ELF-1 (cell line): ENCODE measurements at regions not wholly inside any gene's neighbourhood (a gene's known extent, or its start where the extent isn't known, plus 50 kb on each side); places are given as distances from the start of the nearest gene placed in this dataset.
"Not testable (repeated sequence)": the region's sequence is repeated elsewhere in the genome, so short reads cannot be mapped to it uniquely, and the experiment has no call there.

Source experiments
- DNase-seq: peaks from one replicate; pipeline ENCODE4 v3.0.0-alpha.2; 2016; ENCODE audit warnings: low read depth, low spot score

- DNase-seq: no peak
These were observed 1403.0 kb upstream of the C9orf72 start for GRCh38 chr9:28976250-28976649.

DNA sequence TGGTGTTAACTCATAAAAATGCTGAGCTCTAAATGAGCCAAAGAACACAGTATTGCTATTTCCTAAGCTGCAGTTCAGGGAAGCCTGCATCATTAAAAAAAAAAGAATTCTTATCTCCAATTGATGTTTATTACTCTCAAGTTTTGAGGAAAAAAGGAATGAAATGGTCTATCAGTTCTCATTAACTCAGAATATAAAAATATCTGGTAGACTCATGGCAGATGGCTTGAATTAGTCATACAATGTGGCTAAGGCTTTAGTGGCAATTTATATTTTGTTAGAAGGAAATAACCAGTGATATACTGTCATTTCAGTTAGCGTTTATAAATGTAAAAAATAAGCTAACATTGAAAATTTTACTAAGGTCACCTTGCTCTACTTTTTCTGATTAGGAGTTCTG lies 1403.4 kb upstream of the C9orf72 start:
- DNase-seq: no peak

- DNase-seq: no peak
These were observed 1407.8 kb upstream of the C9orf72 start for GRCh38 chr9:28981129-28981528.

GRCh38 chr9:28981711-28982110 lies 1408.4 kb upstream of the C9orf72 start:
- no peak for DNase-seq

- DNase-seq: no peak
These were observed 1410.7 kb upstream of the C9orf72 start for GRCh38 chr9:28984016-28984415.

- not testable (repeated sequence) for DNase-seq
These were observed 1416.7 kb upstream of the C9orf72 start for GRCh38 chr9:28990009-28990408.

GRCh38 chr9:28999057-28999456 lies 1425.8 kb upstream of the C9orf72 start:
- DNase-seq: no peak

DNA sequence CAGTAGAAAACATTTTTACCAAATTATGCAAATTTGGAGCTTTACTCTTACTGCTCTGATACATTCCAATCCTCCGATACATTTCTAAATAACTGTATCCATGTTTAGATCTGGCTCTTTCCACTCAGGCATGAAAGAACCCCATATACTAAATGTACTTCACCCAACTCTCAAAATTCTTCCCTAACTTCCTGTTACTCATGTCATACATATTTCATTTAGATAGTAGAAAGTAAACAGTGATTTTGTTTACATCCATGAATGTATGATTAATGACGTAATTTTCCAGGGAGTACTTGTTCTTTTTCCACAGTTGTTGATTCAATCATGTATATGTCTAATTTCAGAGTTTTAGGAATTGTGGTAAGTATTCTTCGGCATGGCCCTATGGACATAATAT lies 1426.5 kb upstream of the C9orf72 start:
- DNase-seq: no peak

DNA sequence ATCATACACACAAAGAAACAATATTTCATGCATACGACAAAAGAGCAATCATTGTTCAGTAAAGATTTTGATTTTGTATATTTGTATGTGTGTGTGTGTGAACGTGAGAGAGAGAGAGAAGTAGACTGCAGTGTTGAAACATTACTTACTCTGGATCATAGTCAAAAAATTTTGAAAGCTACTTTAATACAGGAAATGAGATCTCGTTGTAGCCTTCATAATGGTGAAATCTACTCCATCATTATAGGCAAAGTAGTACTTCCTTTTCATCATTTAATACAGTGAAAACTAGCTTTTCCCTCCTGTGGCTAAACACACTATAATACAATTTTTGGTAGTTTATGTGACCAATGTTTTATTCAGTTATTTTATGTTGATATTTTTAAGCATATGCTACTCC lies 1427.7 kb upstream of the C9orf72 start:
- DNase-seq: no peak

DNA sequence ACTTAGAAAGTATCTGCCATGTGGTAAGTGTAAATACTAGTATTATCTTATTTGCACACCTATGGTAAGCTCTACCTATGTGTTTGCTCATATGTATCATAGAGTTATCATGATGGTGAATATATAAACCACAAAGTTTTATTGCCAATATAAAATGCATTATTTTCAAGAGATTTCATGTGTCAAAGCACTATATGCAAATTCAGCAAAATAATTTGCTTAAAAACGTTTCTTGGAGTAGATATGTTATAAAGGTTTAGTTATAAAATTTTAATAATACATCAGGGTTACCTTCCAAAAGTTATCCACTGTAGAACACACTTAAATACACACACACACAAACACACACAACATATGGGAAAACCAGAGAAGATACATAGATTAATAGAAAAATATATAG lies 1431.7 kb upstream of the C9orf72 start:
- DNase-seq: no peak

DNA sequence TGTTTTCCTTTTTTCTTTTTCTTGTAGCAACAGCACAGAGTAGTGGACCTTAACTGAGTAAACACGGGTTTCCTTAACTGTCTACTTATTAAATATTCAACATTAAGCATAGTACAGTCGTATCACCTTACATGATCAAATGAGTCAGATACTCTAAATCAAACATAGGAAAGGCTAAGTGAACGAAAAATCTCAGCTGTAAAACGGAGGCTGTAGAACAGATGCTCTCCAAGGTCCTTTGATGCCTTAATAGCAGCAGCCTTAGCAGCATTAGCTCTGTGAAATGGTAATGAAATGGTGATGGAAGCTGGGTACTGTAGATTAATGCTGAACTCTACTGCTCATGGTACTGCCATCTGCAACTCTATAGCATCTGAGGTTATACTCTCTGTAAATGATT lies 1433.3 kb upstream of the C9orf72 start:
- no peak for DNase-seq

GRCh38 chr9:29012911-29013310 lies 1439.6 kb upstream of the C9orf72 start:
- no peak for DNase-seq

- no peak for DNase-seq
These were observed 1448.4 kb upstream of the C9orf72 start for GRCh38 chr9:29021632-29022031.

DNA sequence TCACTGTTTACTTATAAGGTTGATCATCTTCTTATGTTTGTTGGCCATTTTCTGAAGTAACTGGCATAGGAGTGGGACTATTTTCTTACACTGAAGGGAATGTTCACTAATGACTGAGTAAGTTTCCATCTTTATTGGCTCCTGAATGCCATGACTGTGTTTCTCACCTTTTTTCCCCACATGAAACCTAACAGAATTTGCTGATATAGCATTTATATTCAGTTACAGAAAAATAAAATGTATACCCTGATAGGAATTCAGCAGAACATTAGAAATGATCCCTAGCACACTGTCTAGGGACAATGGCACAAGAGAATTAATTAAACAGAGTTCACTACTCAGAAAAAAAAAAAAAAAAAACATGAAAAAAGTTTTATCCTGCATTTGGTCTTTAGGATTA lies 1465.1 kb upstream of the C9orf72 start:
- no peak for DNase-seq

DNA sequence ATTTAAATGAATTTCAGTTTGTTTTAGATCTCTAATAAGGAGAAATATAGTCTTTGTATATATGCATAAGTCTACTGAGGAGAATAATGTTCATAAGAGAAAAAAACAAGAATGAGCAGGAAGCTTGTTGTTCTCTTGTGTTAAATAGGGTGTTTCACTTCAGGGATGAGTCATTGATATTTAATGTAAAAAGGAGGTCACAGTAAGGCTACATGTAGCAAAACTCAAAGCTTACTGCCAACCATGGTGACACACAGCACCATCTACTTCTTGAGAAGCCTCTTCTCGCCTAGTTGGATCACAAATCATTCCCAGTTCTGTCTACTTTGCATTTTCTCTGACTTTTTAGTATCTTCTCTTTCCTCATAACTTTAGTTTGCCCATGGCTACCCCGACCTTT lies 1466.0 kb upstream of the C9orf72 start:
- DNase-seq: no peak

- DNase-seq: no peak
These were observed 1469.8 kb upstream of the C9orf72 start for GRCh38 chr9:29043072-29043471.

GRCh38 chr9:29044959-29045358 lies 1471.7 kb upstream of the C9orf72 start:
- DNase-seq: no peak

GRCh38 chr9:29060041-29060440 lies 1486.8 kb upstream of the C9orf72 start:
- DNase-seq: no peak

- DNase-seq: no peak
These were observed 1489.2 kb upstream of the C9orf72 start for GRCh38 chr9:29062446-29062845.

DNA sequence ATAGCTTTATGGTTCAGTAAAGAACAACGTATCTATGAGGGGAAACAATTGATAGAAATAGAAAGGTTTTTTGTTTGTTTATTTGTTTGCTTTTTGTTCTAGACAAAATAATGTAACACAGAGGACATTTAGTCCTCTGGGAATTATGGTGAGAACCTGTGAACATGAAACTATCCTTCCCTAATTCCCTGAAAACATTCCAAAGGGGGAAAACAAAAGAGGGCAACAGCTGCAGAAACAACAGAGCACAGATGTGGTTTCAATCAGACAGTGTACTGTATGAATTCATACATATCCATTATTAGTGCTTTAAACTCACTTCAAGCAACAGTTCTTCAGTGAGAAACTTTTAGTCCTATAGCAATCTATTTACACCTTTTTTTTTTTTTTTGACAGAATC lies 1489.8 kb upstream of the C9orf72 start:
- no peak for DNase-seq

DNA sequence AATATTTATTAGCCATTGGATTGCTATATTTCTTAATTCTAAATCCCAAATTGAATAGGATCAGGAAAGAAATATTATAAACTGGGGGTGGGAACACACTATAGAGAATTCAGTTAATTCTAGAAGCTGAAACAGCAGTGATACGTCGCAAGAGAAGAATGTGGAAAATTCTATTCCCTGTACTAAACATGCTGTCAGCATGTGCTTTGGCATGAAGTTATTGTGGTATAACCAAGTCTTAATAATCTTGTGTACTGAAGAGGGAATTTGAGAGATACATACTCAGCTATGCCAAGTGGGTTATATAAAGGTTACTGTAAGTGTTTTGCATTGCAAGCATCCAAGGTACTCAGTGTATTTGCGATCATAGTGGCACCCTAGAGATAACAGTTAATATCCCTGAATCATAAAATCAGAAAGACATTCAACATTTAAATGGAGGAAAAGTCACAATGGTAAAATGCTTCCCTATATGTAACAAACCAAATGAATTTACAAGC lies 1492.9 kb upstream of the C9orf72 start:
- DNase-seq: no peak

DNA sequence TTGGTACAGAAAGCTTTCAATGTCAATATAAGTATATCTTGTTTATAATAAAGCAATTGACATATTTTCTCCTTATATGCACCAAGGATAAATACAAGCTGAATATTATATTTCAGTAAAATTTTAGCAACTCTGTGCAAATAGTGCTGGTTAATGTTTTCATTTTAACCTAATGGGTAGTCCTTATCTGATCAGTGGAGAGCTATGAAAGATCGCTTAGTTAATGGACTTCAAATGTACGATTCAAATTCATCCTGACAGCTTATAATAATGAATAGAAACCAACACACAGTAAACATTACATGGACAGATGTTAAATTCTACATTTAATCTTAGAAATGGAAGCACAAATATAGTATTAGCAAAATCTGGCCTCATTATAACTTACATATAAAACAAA lies 1495.2 kb upstream of the C9orf72 start:
- no peak for DNase-seq

DNA sequence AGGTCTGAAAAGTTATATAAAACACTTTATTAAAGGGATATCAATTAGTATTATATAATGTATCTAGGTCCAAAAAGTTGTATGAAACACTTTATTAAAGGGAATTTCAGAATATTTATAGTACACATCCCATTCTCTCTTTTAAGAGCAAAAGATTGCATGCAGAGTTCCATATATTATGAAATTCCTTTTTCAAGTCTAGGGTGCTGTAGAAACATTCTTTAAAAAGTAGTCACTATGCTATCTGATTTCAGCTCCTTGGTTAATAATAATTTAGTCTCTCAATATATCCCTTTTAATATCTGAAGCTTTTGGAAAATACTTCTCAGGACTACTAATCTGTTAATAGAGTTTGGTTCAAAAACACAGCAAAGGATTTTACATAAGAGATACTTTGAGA lies 1496.1 kb upstream of the C9orf72 start:
- no peak for DNase-seq

- DNase-seq: no peak
These were observed 1504.9 kb upstream of the C9orf72 start for GRCh38 chr9:29078063-29078666.
